WTC11 (cell line): ENCODE measurements at regions not wholly inside any gene's neighbourhood (a gene's known extent, or its start where the extent isn't known, plus 50 kb on each side); places are given as distances from the start of the nearest gene placed in this dataset.

Experiments used
- ATF2 ChIP-seq: sonication (generic); formaldehyde crosslinking; IDR thresholded peaks from 2 replicates; pipeline ENCODE4 v1.8.1; 2022; ENCODE audit warnings: low read depth, missing genetic modification reagents, borderline replicate concordance
- CREB1 ChIP-seq: sonication (generic); formaldehyde crosslinking; IDR thresholded peaks from 2 replicates; pipeline ENCODE4 v1.8.0; 2023; ENCODE audit warnings: mild to moderate bottlenecking, missing genetic modification reagents
- CTCF ChIP-seq: fragments of 200-600 bp; IDR thresholded peaks from 2 replicates; pipeline ENCODE4 v1.8.0; 2022; ENCODE audit warnings: antibody characterized with exemption
- ESRRA ChIP-seq: sonication (generic); formaldehyde crosslinking; IDR thresholded peaks from 2 replicates; pipeline ENCODE4 v1.8.1; 2022; ENCODE audit warnings: mild to moderate bottlenecking, missing genetic modification reagents, borderline replicate concordance
- MLX ChIP-seq: sonication (generic); formaldehyde crosslinking; IDR thresholded peaks from 2 replicates; pipeline ENCODE4 v1.8.1; 2023; ENCODE audit warnings: mild to moderate bottlenecking, missing genetic modification reagents, moderate library complexity
- NFE2L1 ChIP-seq: sonication (generic); formaldehyde crosslinking; IDR thresholded peaks from 2 replicates; pipeline ENCODE4 v1.8.1; 2023; ENCODE audit warnings: missing genetic modification reagents
- NFYB ChIP-seq: sonication (generic); formaldehyde crosslinking; conservative IDR thresholded peaks from 2 replicates; pipeline ENCODE4 v1.8.0; 2022; ENCODE audit warnings: low read depth, missing genetic modification reagents
- NR2C2 ChIP-seq: sonication (generic); formaldehyde crosslinking; IDR thresholded peaks from 2 replicates; pipeline ENCODE4 v1.8.0; 2022; ENCODE audit warnings: mild to moderate bottlenecking, missing genetic modification reagents
- STAT6 ChIP-seq: sonication (generic); formaldehyde crosslinking; conservative IDR thresholded peaks from 2 replicates; pipeline ENCODE4 v1.8.1; 2023; ENCODE audit warnings: mild to moderate bottlenecking, low read depth, missing genetic modification reagents, moderate library complexity
- USF1 ChIP-seq: sonication (generic); formaldehyde crosslinking; IDR thresholded peaks from 2 replicates; pipeline ENCODE4 v1.8.0; 2022; ENCODE audit warnings: mild to moderate bottlenecking, missing genetic modification reagents
- ZNF317 ChIP-seq: sonication (generic); formaldehyde crosslinking; IDR thresholded peaks from 2 replicates; pipeline ENCODE4 v1.8.1; 2023; ENCODE audit warnings: low read depth, mild to moderate bottlenecking, moderate library complexity, missing genetic modification reagents, borderline replicate concordance

- no peak for TF ChIP-seq ATF2 (CRISPR knock-in tag)
- TF ChIP-seq USF1 (CRISPR knock-in tag) = no peak
- TF ChIP-seq STAT6 (CRISPR knock-in tag) = no peak
- TF ChIP-seq NR2C2 (CRISPR knock-in tag) = no peak
- TF ChIP-seq ESRRA (CRISPR knock-in tag) = no peak
- no peak for TF ChIP-seq CREB1 (CRISPR knock-in tag)
- no peak for TF ChIP-seq ZNF317 (CRISPR knock-in tag)
- no peak for TF ChIP-seq CTCF
- no peak for TF ChIP-seq NFE2L1 (CRISPR knock-in tag)
- TF ChIP-seq NFYB (CRISPR knock-in tag) = no peak
- no peak for TF ChIP-seq MLX
Measured at GRCh38 chr14:53325176-53325806, 172.2 kb upstream of the DDHD1 start.
